ENCODE measurements at regions not wholly inside any gene's neighbourhood (a gene's known extent, or its start where the extent isn't known, plus 50 kb on each side); places are given as distances from the start of the nearest gene placed in this dataset.

GRCh38 chr11:42958635-42959034 lies 353.2 kb upstream of the API5 start:
- Mint-ChIP-seq H3K4me3 (no peak overlapping the region), H3K4me1 (no peaks in the 10 kb centered on the region), H3K27me3 (ENCODE audit: insufficient read depth) (no peaks in the 10 kb centered on the region), H3K27ac (no peak overlapping the region), H3K36me3 (ENCODE audit: low read depth) (no peaks in the 10 kb centered on the region), H3K9me3 (peaks cover 38% of the 10 kb centered on the region)
- DNase-seq: no peak
- Histone ChIP-seq H3K36me3 (ENCODE audit: control insufficient read depth, insufficient read depth, low read length) (no peaks in the 10 kb centered on the region), H3K4me1 (ENCODE audit: control insufficient read depth, insufficient read depth, low read length) (no peaks in the 10 kb centered on the region), H3K4me3 (ENCODE audit: low read length) (no peak overlapping the region), H3K27ac (ENCODE audit: low read depth, low read length) (no peak overlapping the region), H3K27me3 (ENCODE audit: control insufficient read depth, insufficient read depth, low read length, poor library complexity, severe bottlenecking) (no peaks in the 10 kb centered on the region), H3K9ac (ENCODE audit: extremely low read depth, low read length, poor library complexity, severe bottlenecking) (no peak overlapping the region), H3K9me3 (ENCODE audit: control insufficient read depth, low read length) (no peaks in the 10 kb centered on the region)
- TF ChIP-seq CTCF (conservative IDR thresholded peaks at IDR 0.05): no peak
- 90% methylated on average over 2 of the region's 2 CpGs; no CpG with 5 or more reads in 1 of the 2 experiments for WGBS, 2 experiments (ENCODE audit: insufficient coverage in 1 of 2, insufficient read length in 1 of 2)

- WGBS, 2 experiments (ENCODE audit: insufficient coverage in 1 of 2, insufficient read length in 1 of 2): 89% methylated on average over 1 of the region's 1 CpG; no CpG with 5 or more reads in 1 of the 2 experiments
- H3K4me3 Mint-ChIP-seq: no peak overlapping the region
- Histone ChIP-seq H3K27ac (ENCODE audit: low read depth, low read length) (no peak overlapping the region), H3K4me3 (ENCODE audit: low read length) (no peak overlapping the region), H3K27me3 (ENCODE audit: control insufficient read depth, insufficient read depth, low read length, poor library complexity, severe bottlenecking) (no peaks in the 10 kb centered on the region), H3K9me3 (ENCODE audit: control insufficient read depth, low read length) (no peaks in the 10 kb centered on the region), H3K9ac (ENCODE audit: extremely low read depth, low read length, poor library complexity, severe bottlenecking) (no peak overlapping the region), H3K4me1 (ENCODE audit: control insufficient read depth, insufficient read depth, low read length) (no peaks in the 10 kb centered on the region), H3K36me3 (ENCODE audit: control insufficient read depth, insufficient read depth, low read length) (no peaks in the 10 kb centered on the region)
- peaks cover 36% of the 10 kb centered on the region for H3K9me3 Mint-ChIP-seq
- TF ChIP-seq CTCF (conservative IDR thresholded peaks at IDR 0.05): no peak
- no peaks in the 10 kb centered on the region for H3K4me1 Mint-ChIP-seq
- DNase-seq: no peak
- H3K27ac Mint-ChIP-seq: no peak overlapping the region
- H3K36me3 Mint-ChIP-seq (ENCODE audit: low read depth): no peaks in the 10 kb centered on the region
- H3K27me3 Mint-ChIP-seq (ENCODE audit: insufficient read depth): no peaks in the 10 kb centered on the region
Measured at GRCh38 chr11:42960521-42961088, 351.2 kb upstream of the API5 start.

- H3K9ac ChIP-seq (ENCODE audit: extremely low read depth, low read length, poor library complexity, severe bottlenecking): no peak overlapping the region
- TF ChIP-seq CTCF (conservative IDR thresholded peaks at IDR 0.05): no peak
- H3K27me3 ChIP-seq (ENCODE audit: control insufficient read depth, insufficient read depth, low read length, poor library complexity, severe bottlenecking): no peaks in the 10 kb centered on the region
- Mint-ChIP-seq H3K4me1 (no peaks in the 10 kb centered on the region), H3K27me3 (ENCODE audit: insufficient read depth) (no peaks in the 10 kb centered on the region), H3K4me3 (no peak overlapping the region), H3K36me3 (ENCODE audit: low read depth) (no peaks in the 10 kb centered on the region), H3K27ac (no peak overlapping the region), H3K9me3 (peaks cover 24% of the 10 kb centered on the region)
- no peak overlapping the region for H3K4me3 ChIP-seq (ENCODE audit: low read length)
- WGBS, 2 experiments (ENCODE audit: insufficient coverage in 1 of 2, insufficient read length in 1 of 2): 89 to 100% methylated on average over 2 of the region's 2 CpGs
- no peaks in the 10 kb centered on the region for H3K36me3 ChIP-seq (ENCODE audit: control insufficient read depth, insufficient read depth, low read length)
- H3K9me3 ChIP-seq (ENCODE audit: control insufficient read depth, low read length): no peaks in the 10 kb centered on the region
- no peak overlapping the region for H3K27ac ChIP-seq (ENCODE audit: low read depth, low read length)
- H3K4me1 ChIP-seq (ENCODE audit: control insufficient read depth, insufficient read depth, low read length): no peaks in the 10 kb centered on the region
- no peak for DNase-seq
Measured at GRCh38 chr11:42967653-42968052, 344.1 kb upstream of the API5 start.
